PC-9 (cell line): ENCODE measurements at regions not wholly inside any gene's neighbourhood (a gene's known extent, or its start where the extent isn't known, plus 50 kb on each side); places are given as distances from the start of the nearest gene placed in this dataset.

Experiments used
- CTCF ChIP-seq: fragments of 200-600 bp; sonication (generic); conservative IDR thresholded peaks from 2 replicates; pipeline ENCODE4 v1.6.1; 2017; ENCODE audit warnings: mixed run types, antibody characterized with exemption, mild to moderate bottlenecking, moderate library complexity
- EZH2 ChIP-seq: fragments of 200-600 bp; sonication (generic); IDR thresholded peaks from 2 replicates; pipeline ENCODE4 v1.8.0; 2017; ENCODE audit warnings: antibody characterized with exemption, low read depth

- no peak for TF ChIP-seq CTCF
- TF ChIP-seq EZH2: no peak
Observed at GRCh38 chr5:128854931-128855330, 110.4 kb upstream of the SLC27A6 start.
